HG02943 (cell line): ENCODE measurements at regions not wholly inside any gene's neighbourhood (a gene's known extent, or its start where the extent isn't known, plus 50 kb on each side); places are given as distances from the start of the nearest gene placed in this dataset.
A peak's percentile ranks its signal among the peaks of the same experiment; 100 is the strongest.
"Not testable (repeated sequence)": the region's sequence is repeated elsewhere in the genome, so short reads cannot be mapped to it uniquely, and the experiment has no call there.

Experiments
- ATAC-seq: cut with Tn5 transposase; IDR thresholded peaks from one replicate; pipeline ENCODE4 v1.9.1; 2021; ENCODE audit warnings: mild to moderate bottlenecking, low read depth, moderate library complexity; ENCODE audit not compliant: unreplicated experiment

GRCh38 chr15:22519213-22519612 is 60.5 kb downstream of the GOLGA6L22 start:
- not testable (repeated sequence) for ATAC-seq

- not testable (repeated sequence) for ATAC-seq
These were observed 67.8 kb downstream of the GOLGA6L22 start for GRCh38 chr15:22526537-22526936.

- ATAC-seq: not testable (repeated sequence)
These were observed 68.3 kb downstream of the GOLGA6L22 start for GRCh38 chr15:22527016-22527415.

GRCh38 chr15:22529200-22529599 is 70.5 kb downstream of the GOLGA6L22 start:
- ATAC-seq: not testable (repeated sequence)

GRCh38 chr15:22559701-22560100 is 101.0 kb downstream of the GOLGA6L22 start:
- ATAC-seq: not testable (repeated sequence)

GRCh38 chr15:22561716-22562115 is 103.0 kb downstream of the GOLGA6L22 start:
- not testable (repeated sequence) for ATAC-seq

- not testable (repeated sequence) for ATAC-seq
These were observed 107.8 kb downstream of the GOLGA6L22 start for GRCh38 chr15:22566510-22566909.

- ATAC-seq: not testable (repeated sequence)
These were observed 110.8 kb downstream of the GOLGA6L22 start for GRCh38 chr15:22569486-22569885.

- ATAC-seq: not testable (repeated sequence)
These were observed 113.5 kb downstream of the GOLGA6L22 start for GRCh38 chr15:22572152-22572735.

- not testable (repeated sequence) for ATAC-seq
These were observed 114.1 kb downstream of the GOLGA6L22 start for GRCh38 chr15:22572792-22573191.

- not testable (repeated sequence) for ATAC-seq
These were observed 119.1 kb downstream of the GOLGA6L22 start for GRCh38 chr15:22577828-22578227.

GRCh38 chr15:22579213-22579612 is 120.5 kb downstream of the GOLGA6L22 start:
- ATAC-seq: not testable (repeated sequence)

GRCh38 chr15:22587391-22587790 is 128.7 kb downstream of the GOLGA6L22 start:
- not testable (repeated sequence) for ATAC-seq

GRCh38 chr15:22598552-22598951 is 139.8 kb downstream of the GOLGA6L22 start:
- not testable (repeated sequence) for ATAC-seq

- ATAC-seq: not testable (repeated sequence)
These were observed 141.0 kb downstream of the GOLGA6L22 start for GRCh38 chr15:22599526-22600320.

- ATAC-seq: not testable (repeated sequence)
These were observed 158.3 kb downstream of the GOLGA6L22 start for GRCh38 chr15:22616976-22617375.

GRCh38 chr15:22631789-22632188 is 154.7 kb upstream of the NIPA1 start:
- not testable (repeated sequence) for ATAC-seq

GRCh38 chr15:22639983-22640382 is 146.5 kb upstream of the NIPA1 start:
- not testable (repeated sequence) for ATAC-seq

- not testable (repeated sequence) for ATAC-seq
These were observed 137.0 kb upstream of the NIPA1 start for GRCh38 chr15:22649458-22649857.

GRCh38 chr15:22651179-22651578 is 135.3 kb upstream of the NIPA1 start:
- not testable (repeated sequence) for ATAC-seq

GRCh38 chr15:22664294-22665058 is 122.0 kb upstream of the NIPA1 start:
- peak; percentile 81 for ATAC-seq
